ENCODE measurements at regions not wholly inside any gene's neighbourhood (a gene's known extent, or its start where the extent isn't known, plus 50 kb on each side); places are given as distances from the start of the nearest gene placed in this dataset.

- TF ChIP-seq CTCF (conservative IDR thresholded peaks at IDR 0.05; ENCODE audit: low read depth, low read length) (no peak), POLR2A (IDR thresholded peaks at IDR 0.05; ENCODE audit: low read depth, low read length) (no peak), MAFK (IDR thresholded peaks at IDR 0.05; ENCODE audit: low read depth, low read length) (no peak), RAD21 (IDR thresholded peaks at IDR 0.05; ENCODE audit: low read length) (no peak)
Observed at GRCh38 chr1:168473126-168473525, 70.7 kb downstream of the XCL2 start.
